ENCODE measurements at regions not wholly inside any gene's neighbourhood (a gene's known extent, or its start where the extent isn't known, plus 50 kb on each side); places are given as distances from the start of the nearest gene placed in this dataset.
A peak's percentile ranks its signal among the peaks of the same experiment; 100 is the strongest.

GRCh38 chr12:32947206-32948067 is 50.9 kb upstream of the PKP2 start:
- H3K4me1 ChIP-seq: no peaks in the 10 kb centered on the region
- intact Hi-C loops (cut with DNase I): no loop called here
- no peak for TF ChIP-seq CTCF (IDR thresholded peaks at IDR 0.05)
- DNase-seq: no peak
- no peaks in the 10 kb centered on the region for H3K27me3 ChIP-seq
- WGBS, 2 donors: 81 to 89% methylated on average over 4 of the region's 4 CpGs
- no peaks in the 10 kb centered on the region for H3K36me3 ChIP-seq
- FAIRE-seq: no peak
- no peak overlapping the region for H3K27ac ChIP-seq
- peak in 1 of 4 donors; percentile 38 for ATAC-seq
- H3K9me3 ChIP-seq: no peaks in the 10 kb centered on the region
- no peak overlapping the region for H3K4me3 ChIP-seq

DNA sequence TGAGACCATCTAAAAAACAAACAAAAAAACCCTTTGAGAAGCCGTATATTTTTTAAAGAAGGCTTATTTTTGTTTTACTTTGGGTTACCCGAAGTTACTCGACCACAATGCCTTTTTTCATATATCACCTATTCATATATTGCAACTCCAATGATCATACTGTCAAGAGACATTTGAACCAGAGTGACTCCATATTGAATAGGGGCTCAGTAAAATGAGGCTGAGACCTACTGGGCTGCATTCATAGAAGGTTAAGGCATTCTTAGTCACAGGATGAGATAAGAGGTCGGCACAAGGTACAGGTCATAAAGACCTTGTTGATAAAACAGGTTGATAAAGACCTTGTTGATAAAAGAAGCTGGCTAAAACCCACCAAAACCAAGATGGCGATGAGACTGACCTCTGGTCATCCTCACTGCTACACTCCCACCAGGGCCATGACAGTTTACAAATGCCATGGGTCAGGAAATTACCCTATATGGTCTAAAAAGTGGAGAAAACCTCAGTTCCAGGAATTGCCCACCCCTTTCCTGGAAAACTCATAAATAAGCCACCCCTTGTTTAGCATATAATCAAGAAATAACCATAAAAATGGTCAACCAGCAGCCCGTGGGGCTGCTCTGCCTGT is 50.0 kb upstream of the PKP2 start:
- intact Hi-C loops (cut with DNase I): no loop called here
- Histone ChIP-seq H3K36me3 (no peaks in the 10 kb centered on the region), H3K4me1 (no peaks in the 10 kb centered on the region), H3K27me3 (no peaks in the 10 kb centered on the region), H3K9me3 (no peaks in the 10 kb centered on the region), H3K4me3 (no peak overlapping the region), H3K27ac (no peak overlapping the region)
- TF ChIP-seq CTCF (IDR thresholded peaks at IDR 0.05): no peak
- FAIRE-seq (no peak), DNase-seq (no peak), ATAC-seq (no peak)
- whole genome bisulfite sequencing, 2 donors: 38 to 54% methylated on average over 6 of the region's 6 CpGs

Data from pancreas (tissue), 10 donors.